Endothelial cell of umbilical vein (primary cell): ENCODE measurements at regions not wholly inside any gene's neighbourhood (a gene's known extent, or its start where the extent isn't known, plus 50 kb on each side); places are given as distances from the start of the nearest gene placed in this dataset.

Experiments
- BruUV-seq: library from RNA; stranded (reverse); fragments of 400-500 nt; replicated peaks from 2 replicates; lab custom pipeline; 2021; lab: Mats Ljungman, UMichigan
- CTCF ChIA-PET: fragments of 300-600, 350-600 bp; sonication (Branson Sonifier 250); formaldehyde crosslinking; loops from one replicate; lab custom pipeline; 2021; ENCODE audit warnings: antibody characterized with exemption, inconsistent platforms; lab: Charles Lee
- POLR2A ChIA-PET: fragments of 300-600, 350-600 bp; sonication (Branson Sonifier 250); formaldehyde crosslinking; loops from one replicate; lab custom pipeline; 2021; ENCODE audit warnings: antibody characterized with exemption, inconsistent platforms; lab: Charles Lee
- DNase-seq: peaks from one replicate; pipeline ENCODE4 v3.0.0-alpha.2; 2011; ENCODE audit warnings: low read depth, low spot score
- FAIRE-seq: peaks from 2 replicates; lab custom pipeline; 2011; peaks lifted over from hg19 to GRCh38; lab: Jason Lieb, UNC
- H2AFZ ChIP-seq: 2 replicates; pipeline ENCODE4 v1.6.0; 2012; ENCODE audit warnings: low read depth, low read length, control low read depth, inconsistent platforms
- H3K27ac ChIP-seq: 2 replicates; pipeline ENCODE4 v1.5.1; 2011; ENCODE audit warnings: low read depth, mild to moderate bottlenecking, control low read depth, low read length, moderate library complexity; ENCODE audit not compliant: insufficient read depth
- H3K27me3 ChIP-seq, 2 experiments: 2 replicates each; pipeline versions ENCODE4 v1.6.0 to v1.6.1; 2011; ENCODE audit warnings: low read length in 2 of 2, mixed read lengths in 1 of 2; ENCODE audit not compliant: control insufficient read depth in 2 of 2, insufficient read depth in 2 of 2
- H3K36me3 ChIP-seq, 2 experiments: 2 replicates in 1 of 2; 3 replicates in 1 of 2; pipeline ENCODE4 v1.5.1; 2011; ENCODE audit warnings: low read length in 2 of 2, mild to moderate bottlenecking in 1 of 2, moderate library complexity in 1 of 2; ENCODE audit not compliant: control insufficient read depth in 2 of 2, insufficient read depth in 2 of 2; ENCODE audit errors: extremely low read depth in 1 of 2
- H3K4me1 ChIP-seq: 3 replicates; pipeline ENCODE4 v1.5.1; 2011; ENCODE audit warnings: mild to moderate bottlenecking, low read length; ENCODE audit not compliant: control insufficient read depth, insufficient read depth; ENCODE audit errors: extremely low read depth
- H3K4me2 ChIP-seq: 2 replicates; pipeline ENCODE4 v1.6.1; 2011; ENCODE audit warnings: low read length, control low read depth, mixed read lengths; ENCODE audit not compliant: insufficient read depth
- H3K4me3 ChIP-seq, 3 experiments: fragments of 200-600 bp in 1 of 3; sonication (generic), shearing (Covaris generic) in 1 of 3; replicated peaks in 1 of 3; 2 replicates each; pipeline ENCODE4 v1.5.1; 2011 to 2016; ENCODE audit warnings: control low read depth in 3 of 3, low read length in 3 of 3, mild to moderate bottlenecking in 2 of 3, inconsistent platforms in 1 of 3, low read depth in 1 of 3, moderate library complexity in 1 of 3; ENCODE audit not compliant: insufficient read depth in 1 of 3
- H3K79me2 ChIP-seq: 2 replicates; pipeline ENCODE4 v1.6.0; 2012; ENCODE audit warnings: low read length, inconsistent platforms; ENCODE audit not compliant: control insufficient read depth, insufficient read depth
- H3K9ac ChIP-seq: replicated peaks from 2 replicates; pipeline ENCODE3; 2011; ENCODE audit warnings: low read length, control low read depth; ENCODE audit not compliant: insufficient read depth; ENCODE audit errors: extremely low read depth
- H3K9me1 ChIP-seq: replicated peaks from 3 replicates; pipeline ENCODE4 v1.6.0; 2011; ENCODE audit warnings: mild to moderate bottlenecking, low read length; ENCODE audit not compliant: control insufficient read depth, insufficient read depth; ENCODE audit errors: extremely low read depth
- H3K9me3 ChIP-seq: replicated peaks from 2 replicates; pipeline ENCODE4 v1.5.1; 2012; ENCODE audit warnings: low read length, inconsistent platforms; ENCODE audit not compliant: control insufficient read depth, insufficient read depth
- H4K20me1 ChIP-seq: replicated peaks from 2 replicates; pipeline ENCODE3; 2011; ENCODE audit warnings: mild to moderate bottlenecking, low read length; ENCODE audit not compliant: control insufficient read depth, insufficient read depth; ENCODE audit errors: extremely low read depth
- EZH2 ChIP-seq: IDR thresholded peaks from 2 replicates; pipeline ENCODE4 v1.6.1; 2012; ENCODE audit warnings: borderline replicate concordance, low read depth, mild to moderate bottlenecking, moderate library complexity, low read length, inconsistent platforms; ENCODE audit not compliant: severe bottlenecking
- FOS ChIP-seq: IDR thresholded peaks from 2 replicates; pipeline ENCODE4 v1.6.1; 2011; ENCODE audit warnings: mild to moderate bottlenecking, low read length, moderate library complexity, borderline replicate concordance; ENCODE audit not compliant: insufficient read depth
- GATA2 ChIP-seq: IDR thresholded peaks from 2 replicates; pipeline ENCODE4 v1.7.0; 2011; ENCODE audit warnings: low read depth, mild to moderate bottlenecking, moderate library complexity, mixed read lengths, low read length; ENCODE audit not compliant: insufficient read length, insufficient read depth
- JUN ChIP-seq: IDR thresholded peaks from 2 replicates; pipeline ENCODE4 v1.6.1; 2011; ENCODE audit warnings: borderline replicate concordance, low read depth; ENCODE audit not compliant: insufficient read length, insufficient read depth
- MYC ChIP-seq: IDR thresholded peaks from one replicate; pipeline ENCODE4 v1.6.1; 2011; ENCODE audit warnings: mild to moderate bottlenecking, low read depth, low read length
- POLR2A ChIP-seq: IDR thresholded peaks from 2 replicates; pipeline ENCODE4 v1.6.1; 2012; ENCODE audit warnings: low read depth, mild to moderate bottlenecking, control low read depth, low read length
- POLR2AphosphoS5 ChIP-seq: IDR thresholded peaks from 2 replicates; pipeline ENCODE4 v1.6.1; 2012; ENCODE audit warnings: low read depth, mild to moderate bottlenecking, control low read depth, low read length, moderate library complexity; ENCODE audit not compliant: insufficient read depth
- dilution Hi-C: fragments of 300-500 bp; cut with MboI; formaldehyde crosslinking; loops from one replicate; pipeline ENCODE4 v1.15.0; 2019; ENCODE audit warnings: low sequenced_read_pairs; ENCODE audit not compliant: extremely low pct_ligation_motif_present
- intact Hi-C: fragments of 100-400 bp; cut with micrococcal nuclease; formaldehyde crosslinking; loops from one replicate; pipeline ENCODE4 v1.10.0; 2022
- TF ChIP-seq, protein P1 (sequence below), 2 donors: IDR thresholded peaks; 1 replicate in 1 of 2; 2 replicates in 1 of 2; pipeline ENCODE4 v1.5.1; 2011; ENCODE audit warnings: low read length in 2 of 2, mild to moderate bottlenecking in 2 of 2, moderate library complexity in 2 of 2, control low read depth in 1 of 2, inconsistent platforms in 1 of 2, low read depth in 1 of 2; ENCODE audit not compliant: insufficient read depth in 1 of 2; ENCODE audit errors: extremely low read depth in 1 of 2

DNA sequence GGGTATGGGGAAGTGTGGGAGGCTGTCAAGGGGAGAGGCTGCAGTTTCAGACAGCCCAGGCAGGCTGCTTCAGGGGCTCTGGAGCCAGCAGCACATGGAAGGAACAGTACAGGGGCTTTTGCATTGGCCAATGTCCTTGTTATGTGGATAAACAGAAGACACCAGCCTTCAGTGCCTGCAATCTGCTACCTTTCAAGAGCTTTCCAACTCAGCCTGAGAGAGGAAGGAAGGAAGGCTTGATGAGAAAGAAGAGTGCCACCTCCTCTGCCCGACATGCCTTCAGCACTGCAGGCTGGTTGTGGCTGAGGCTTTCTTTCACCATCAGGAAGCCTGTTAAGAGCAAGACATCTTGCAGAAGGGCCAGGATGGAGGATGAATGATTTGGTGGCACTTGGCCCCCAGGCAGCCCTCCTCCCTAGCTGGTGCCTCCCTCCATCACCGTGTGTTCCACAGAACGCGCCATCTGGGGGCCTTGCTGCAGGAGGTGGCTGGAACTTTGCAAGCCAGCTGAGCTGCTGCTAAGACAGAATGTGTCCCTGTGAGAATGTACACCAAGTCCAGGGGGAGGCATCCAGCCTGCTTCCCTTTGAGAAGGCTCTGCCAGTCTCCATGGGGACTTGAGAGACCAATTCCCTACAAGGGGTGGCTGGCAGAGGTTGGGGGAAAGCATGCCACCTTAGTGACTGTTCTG lies 372.4 kb upstream of the PROX1 start:
- Histone ChIP-seq H3K4me3 (no peak overlapping the region), H3K4me2 (no peak overlapping the region), H4K20me1 (no peaks in the 10 kb centered on the region), H3K9me3 (no peaks in the 10 kb centered on the region), H3K4me1 (no peaks in the 10 kb centered on the region), H3K27ac (no peak overlapping the region), H3K27me3 (no peaks in the 10 kb centered on the region), H2AFZ (no peak overlapping the region), H3K36me3 (no peaks in the 10 kb centered on the region), H3K9me1 (no peaks in the 10 kb centered on the region), H3K79me2 (no peaks in the 10 kb centered on the region), H3K9ac (no peak overlapping the region)
- FAIRE-seq = no peak
- dilution Hi-C loops (no loop called here), intact Hi-C loops (no loop called here)
- no peak for DNase-seq
- CTCF ChIA-PET = no interaction called here
- BruUV-seq = no TSS peak
- POLR2A ChIA-PET = no interaction called here
- no peak for TF ChIP-seq POLR2A
- TF ChIP-seq POLR2AphosphoS5 = no peak
- TF ChIP-seq JUN = no peak

DNA sequence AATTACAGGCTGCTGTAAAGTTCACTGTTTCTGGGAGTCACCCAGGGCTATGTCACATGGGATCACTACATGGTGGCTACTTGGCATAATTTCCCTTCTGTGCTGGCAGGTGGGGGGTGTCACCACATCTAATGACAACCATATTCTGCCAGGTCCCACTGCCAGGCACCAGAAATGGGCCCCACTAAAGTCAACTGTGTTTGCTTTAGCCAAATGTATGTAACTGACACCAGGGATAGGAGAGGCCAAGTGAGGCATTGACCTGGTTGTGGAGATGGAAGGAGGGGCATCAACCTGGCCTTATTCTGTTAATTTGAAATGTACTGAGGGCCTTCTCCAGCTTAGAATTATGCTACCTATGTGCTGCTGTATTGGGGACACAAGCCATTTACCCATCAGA lies 370.6 kb upstream of the PROX1 start:
- H4K20me1 ChIP-seq = no peaks in the 10 kb centered on the region
- H3K4me1 ChIP-seq = no peaks in the 10 kb centered on the region
- TF ChIP-seq FOS (no peak), GATA2 (no peak), EZH2 (no peak), JUN (no peak), MYC (no peak)
- TF ChIP-seq, protein P1, sequence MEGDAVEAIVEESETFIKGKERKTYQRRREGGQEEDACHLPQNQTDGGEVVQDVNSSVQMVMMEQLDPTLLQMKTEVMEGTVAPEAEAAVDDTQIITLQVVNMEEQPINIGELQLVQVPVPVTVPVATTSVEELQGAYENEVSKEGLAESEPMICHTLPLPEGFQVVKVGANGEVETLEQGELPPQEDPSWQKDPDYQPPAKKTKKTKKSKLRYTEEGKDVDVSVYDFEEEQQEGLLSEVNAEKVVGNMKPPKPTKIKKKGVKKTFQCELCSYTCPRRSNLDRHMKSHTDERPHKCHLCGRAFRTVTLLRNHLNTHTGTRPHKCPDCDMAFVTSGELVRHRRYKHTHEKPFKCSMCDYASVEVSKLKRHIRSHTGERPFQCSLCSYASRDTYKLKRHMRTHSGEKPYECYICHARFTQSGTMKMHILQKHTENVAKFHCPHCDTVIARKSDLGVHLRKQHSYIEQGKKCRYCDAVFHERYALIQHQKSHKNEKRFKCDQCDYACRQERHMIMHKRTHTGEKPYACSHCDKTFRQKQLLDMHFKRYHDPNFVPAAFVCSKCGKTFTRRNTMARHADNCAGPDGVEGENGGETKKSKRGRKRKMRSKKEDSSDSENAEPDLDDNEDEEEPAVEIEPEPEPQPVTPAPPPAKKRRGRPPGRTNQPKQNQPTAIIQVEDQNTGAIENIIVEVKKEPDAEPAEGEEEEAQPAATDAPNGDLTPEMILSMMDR (IDR thresholded peaks at IDR 0.05; ENCODE audit: extremely low read depth in 1 of 2, insufficient read depth in 1 of 2, low read depth in 1 of 2, low read length in 2 of 2) = no peak
- no peaks in the 10 kb centered on the region for H3K27me3 ChIP-seq
- DNase-seq = no peak
- H3K79me2 ChIP-seq = no peaks in the 10 kb centered on the region
- no peak overlapping the region for H2AFZ ChIP-seq
- BruUV-seq = no TSS peak
- H3K4me2 ChIP-seq = no peak overlapping the region
- no peaks in the 10 kb centered on the region for H3K36me3 ChIP-seq
- FAIRE-seq = no peak
- no peak overlapping the region for H3K27ac ChIP-seq
- intact Hi-C loops (no loop called here), dilution Hi-C loops (no loop called here)
- H3K9me1 ChIP-seq = no peaks in the 10 kb centered on the region
- no peaks in the 10 kb centered on the region for H3K9me3 ChIP-seq
- H3K4me3 ChIP-seq = no peak overlapping the region
- ChIA-PET POLR2A (no interaction called here), CTCF (no interaction called here)
- no peak overlapping the region for H3K9ac ChIP-seq
